ENCODE measurements at regions not wholly inside any gene's neighbourhood (a gene's known extent, or its start where the extent isn't known, plus 50 kb on each side); places are given as distances from the start of the nearest gene placed in this dataset.

DNA sequence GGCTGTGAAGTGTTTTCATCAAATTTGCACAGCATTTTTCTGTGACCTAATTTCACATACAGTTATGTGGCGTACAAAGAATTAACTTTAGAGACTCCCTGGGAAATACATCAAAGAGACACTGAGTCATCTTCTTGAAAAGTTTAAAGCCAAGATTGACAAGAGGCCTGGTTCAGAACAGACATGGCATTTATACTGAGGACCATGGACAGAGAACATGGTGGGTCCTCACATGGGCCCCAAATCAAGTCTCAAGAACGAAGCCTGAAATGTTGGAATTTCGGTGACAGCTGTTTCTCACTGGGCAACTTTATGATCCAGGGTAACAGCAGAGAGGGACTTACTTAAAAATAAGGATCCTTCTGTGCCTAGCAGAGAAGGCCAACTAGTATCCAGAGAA is 311.5 kb upstream of the KCNJ16 start:
- TF ChIP-seq MXI1 (conservative IDR thresholded peaks at IDR 0.05; ENCODE audit: poor library complexity, severe bottlenecking) (no peak), EP300 (conservative IDR thresholded peaks at IDR 0.05; ENCODE audit: poor library complexity, severe bottlenecking) (no peak), SMC3 (conservative IDR thresholded peaks at IDR 0.05; ENCODE audit: poor library complexity) (no peak), RAD21 (conservative IDR thresholded peaks at IDR 0.05) (no peak)
- TF ChIP-seq, protein P1, sequence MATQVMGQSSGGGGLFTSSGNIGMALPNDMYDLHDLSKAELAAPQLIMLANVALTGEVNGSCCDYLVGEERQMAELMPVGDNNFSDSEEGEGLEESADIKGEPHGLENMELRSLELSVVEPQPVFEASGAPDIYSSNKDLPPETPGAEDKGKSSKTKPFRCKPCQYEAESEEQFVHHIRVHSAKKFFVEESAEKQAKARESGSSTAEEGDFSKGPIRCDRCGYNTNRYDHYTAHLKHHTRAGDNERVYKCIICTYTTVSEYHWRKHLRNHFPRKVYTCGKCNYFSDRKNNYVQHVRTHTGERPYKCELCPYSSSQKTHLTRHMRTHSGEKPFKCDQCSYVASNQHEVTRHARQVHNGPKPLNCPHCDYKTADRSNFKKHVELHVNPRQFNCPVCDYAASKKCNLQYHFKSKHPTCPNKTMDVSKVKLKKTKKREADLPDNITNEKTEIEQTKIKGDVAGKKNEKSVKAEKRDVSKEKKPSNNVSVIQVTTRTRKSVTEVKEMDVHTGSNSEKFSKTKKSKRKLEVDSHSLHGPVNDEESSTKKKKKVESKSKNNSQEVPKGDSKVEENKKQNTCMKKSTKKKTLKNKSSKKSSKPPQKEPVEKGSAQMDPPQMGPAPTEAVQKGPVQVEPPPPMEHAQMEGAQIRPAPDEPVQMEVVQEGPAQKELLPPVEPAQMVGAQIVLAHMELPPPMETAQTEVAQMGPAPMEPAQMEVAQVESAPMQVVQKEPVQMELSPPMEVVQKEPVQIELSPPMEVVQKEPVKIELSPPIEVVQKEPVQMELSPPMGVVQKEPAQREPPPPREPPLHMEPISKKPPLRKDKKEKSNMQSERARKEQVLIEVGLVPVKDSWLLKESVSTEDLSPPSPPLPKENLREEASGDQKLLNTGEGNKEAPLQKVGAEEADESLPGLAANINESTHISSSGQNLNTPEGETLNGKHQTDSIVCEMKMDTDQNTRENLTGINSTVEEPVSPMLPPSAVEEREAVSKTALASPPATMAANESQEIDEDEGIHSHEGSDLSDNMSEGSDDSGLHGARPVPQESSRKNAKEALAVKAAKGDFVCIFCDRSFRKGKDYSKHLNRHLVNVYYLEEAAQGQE (IDR thresholded peaks at IDR 0.05; ENCODE audit: borderline replicate concordance), result no peak
- TF ChIP-seq, protein P2, sequence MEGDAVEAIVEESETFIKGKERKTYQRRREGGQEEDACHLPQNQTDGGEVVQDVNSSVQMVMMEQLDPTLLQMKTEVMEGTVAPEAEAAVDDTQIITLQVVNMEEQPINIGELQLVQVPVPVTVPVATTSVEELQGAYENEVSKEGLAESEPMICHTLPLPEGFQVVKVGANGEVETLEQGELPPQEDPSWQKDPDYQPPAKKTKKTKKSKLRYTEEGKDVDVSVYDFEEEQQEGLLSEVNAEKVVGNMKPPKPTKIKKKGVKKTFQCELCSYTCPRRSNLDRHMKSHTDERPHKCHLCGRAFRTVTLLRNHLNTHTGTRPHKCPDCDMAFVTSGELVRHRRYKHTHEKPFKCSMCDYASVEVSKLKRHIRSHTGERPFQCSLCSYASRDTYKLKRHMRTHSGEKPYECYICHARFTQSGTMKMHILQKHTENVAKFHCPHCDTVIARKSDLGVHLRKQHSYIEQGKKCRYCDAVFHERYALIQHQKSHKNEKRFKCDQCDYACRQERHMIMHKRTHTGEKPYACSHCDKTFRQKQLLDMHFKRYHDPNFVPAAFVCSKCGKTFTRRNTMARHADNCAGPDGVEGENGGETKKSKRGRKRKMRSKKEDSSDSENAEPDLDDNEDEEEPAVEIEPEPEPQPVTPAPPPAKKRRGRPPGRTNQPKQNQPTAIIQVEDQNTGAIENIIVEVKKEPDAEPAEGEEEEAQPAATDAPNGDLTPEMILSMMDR (IDR thresholded peaks at IDR 0.05; ENCODE audit: poor library complexity, severe bottlenecking), result no peak
- no peak overlapping the region for H3K9ac ChIP-seq (ENCODE audit: low read length)
- no peaks in the 10 kb centered on the region for H3K9me2 ChIP-seq (ENCODE audit: insufficient read depth, low read length)
- no peaks in the 10 kb centered on the region for H3K27me3 ChIP-seq (ENCODE audit: insufficient read depth, low read depth, low read length)
- H3K27ac ChIP-seq (ENCODE audit: low read length), result no peak overlapping the region
- H3F3A ChIP-seq (ENCODE audit: insufficient read depth, low read length, poor library complexity, severe bottlenecking), result no peaks in the 10 kb centered on the region
- H3K9me3 ChIP-seq (ENCODE audit: low read length), result no peaks in the 10 kb centered on the region
- H3K4me2 ChIP-seq (ENCODE audit: low read length), result no peak overlapping the region
- H3K36me3 ChIP-seq (ENCODE audit: insufficient read depth, low read length), result no peaks in the 10 kb centered on the region
- H3K4me3 ChIP-seq (ENCODE audit: low read length), result no peak overlapping the region
- H2AFZ ChIP-seq (ENCODE audit: low read depth, low read length), result no peak overlapping the region
- no peaks in the 10 kb centered on the region for H4K20me1 ChIP-seq (ENCODE audit: insufficient read depth)
- H3K79me2 ChIP-seq (replicated peaks; ENCODE audit: insufficient read depth, low read length), result no peaks in the 10 kb centered on the region

DNA sequence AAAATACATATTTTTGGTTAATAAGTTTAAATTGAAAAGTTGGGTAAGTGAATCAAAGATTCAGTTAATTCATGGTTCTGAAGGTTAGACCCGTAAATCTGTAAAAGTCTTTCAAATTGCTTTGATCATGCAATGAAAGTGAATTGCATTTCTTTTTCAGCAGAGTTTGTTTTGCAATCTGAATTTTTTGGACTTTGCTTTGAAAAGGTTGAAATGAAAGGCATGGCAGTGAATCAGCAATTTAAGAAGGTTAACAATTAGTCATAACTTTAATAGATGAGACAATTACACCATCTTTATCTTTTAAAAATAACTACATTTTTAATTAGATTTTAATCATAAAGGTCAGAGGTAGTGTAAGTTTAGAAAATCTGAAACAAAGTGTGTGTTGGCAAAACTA is 310.9 kb upstream of the KCNJ16 start:
- TF ChIP-seq TAF1 (IDR thresholded peaks at IDR 0.05; ENCODE audit: low read depth) (no peak), SMC3 (conservative IDR thresholded peaks at IDR 0.05; ENCODE audit: poor library complexity) (no peak), RAD21 (conservative IDR thresholded peaks at IDR 0.05) (no peak), MXI1 (conservative IDR thresholded peaks at IDR 0.05; ENCODE audit: poor library complexity, severe bottlenecking) (no peak), EP300 (conservative IDR thresholded peaks at IDR 0.05; ENCODE audit: poor library complexity, severe bottlenecking) (no peak), POLR2AphosphoS5 (IDR thresholded peaks at IDR 0.05) (no peak), EZH2 (IDR thresholded peaks at IDR 0.05; ENCODE audit: borderline replicate concordance, insufficient read depth, low read length, poor library complexity, severe bottlenecking) (no peak)
- TF ChIP-seq, protein P1 (IDR thresholded peaks at IDR 0.05; ENCODE audit: borderline replicate concordance), result no peak
- TF ChIP-seq, protein P2 (IDR thresholded peaks at IDR 0.05; ENCODE audit: poor library complexity, severe bottlenecking), result no peak
- no peaks in the 10 kb centered on the region for H3K27me3 ChIP-seq (ENCODE audit: insufficient read depth, low read depth, low read length)
- H3K9ac ChIP-seq (ENCODE audit: low read length), result no peak overlapping the region
- H3K4me2 ChIP-seq (ENCODE audit: low read length), result no peak overlapping the region
- H3K9me3 ChIP-seq (ENCODE audit: low read length), result no peaks in the 10 kb centered on the region
- no peak overlapping the region for H3K4me3 ChIP-seq (ENCODE audit: low read length)
- no peak overlapping the region for H3K27ac ChIP-seq (ENCODE audit: low read length)
- H2AFZ ChIP-seq (ENCODE audit: low read depth, low read length), result no peak overlapping the region
- H3F3A ChIP-seq (ENCODE audit: insufficient read depth, low read length, poor library complexity, severe bottlenecking), result no peaks in the 10 kb centered on the region
- H3K79me2 ChIP-seq (replicated peaks; ENCODE audit: insufficient read depth, low read length), result no peaks in the 10 kb centered on the region
- H3K9me2 ChIP-seq (ENCODE audit: insufficient read depth, low read length), result no peaks in the 10 kb centered on the region
- no peaks in the 10 kb centered on the region for H4K20me1 ChIP-seq (ENCODE audit: insufficient read depth)
- no peaks in the 10 kb centered on the region for H3K36me3 ChIP-seq (ENCODE audit: insufficient read depth, low read length)
